ENCODE measurements at regions not wholly inside any gene's neighbourhood (a gene's known extent, or its start where the extent isn't known, plus 50 kb on each side); places are given as distances from the start of the nearest gene placed in this dataset.

- DNase-seq, result no peak
Measured at GRCh38 chr1:188240772-188241406, 1412.1 kb downstream of the PLA2G4A start.

GRCh38 chr1:188241629-188242028 lies 1412.9 kb downstream of the PLA2G4A start:
- DNase-seq, result no peak

DNA sequence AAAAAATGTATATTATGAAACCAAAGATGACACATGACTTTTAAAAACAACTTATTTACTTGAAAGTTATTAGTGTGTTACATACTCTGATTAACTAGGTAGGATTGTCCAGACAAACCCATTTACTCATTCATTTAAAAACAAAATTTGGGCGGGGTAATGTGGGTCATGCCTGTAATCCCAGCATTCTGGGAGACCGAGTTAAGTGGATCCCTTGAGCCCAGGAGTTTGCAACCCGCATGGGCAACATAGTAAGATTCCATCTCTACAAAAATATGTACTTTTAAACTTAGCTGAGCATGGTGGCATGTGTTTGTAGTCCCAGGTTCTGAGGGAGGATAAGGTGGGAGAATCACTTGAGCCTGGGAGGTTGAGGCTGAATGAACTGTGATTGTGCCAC lies 1414.7 kb downstream of the PLA2G4A start:
- no peak for DNase-seq

GRCh38 chr1:188244681-188245080 lies 1415.9 kb downstream of the PLA2G4A start:
- DNase-seq, result no peak

DNA sequence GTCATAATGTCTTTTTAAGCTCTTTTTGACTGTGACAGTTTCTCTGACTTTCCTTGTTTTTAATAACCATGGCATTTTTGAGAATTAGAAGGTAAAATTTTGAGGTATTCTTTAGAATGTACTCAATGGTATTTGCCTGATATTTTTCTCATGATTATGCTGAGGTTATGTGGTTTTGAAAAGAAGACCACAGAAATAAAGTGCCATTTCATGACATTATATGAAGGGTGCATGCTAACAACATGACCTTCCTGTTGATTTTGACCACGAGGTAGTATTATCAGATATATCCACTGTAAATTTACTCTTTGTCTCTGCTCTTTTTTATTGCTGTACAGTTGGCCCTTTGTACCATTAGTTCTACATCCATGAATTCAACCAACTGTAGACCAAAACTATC lies 1418.5 kb downstream of the PLA2G4A start:
- DNase-seq, result no peak

GRCh38 chr1:188249811-188250210 lies 1421.1 kb downstream of the PLA2G4A start:
- DNase-seq, result no peak

DNA sequence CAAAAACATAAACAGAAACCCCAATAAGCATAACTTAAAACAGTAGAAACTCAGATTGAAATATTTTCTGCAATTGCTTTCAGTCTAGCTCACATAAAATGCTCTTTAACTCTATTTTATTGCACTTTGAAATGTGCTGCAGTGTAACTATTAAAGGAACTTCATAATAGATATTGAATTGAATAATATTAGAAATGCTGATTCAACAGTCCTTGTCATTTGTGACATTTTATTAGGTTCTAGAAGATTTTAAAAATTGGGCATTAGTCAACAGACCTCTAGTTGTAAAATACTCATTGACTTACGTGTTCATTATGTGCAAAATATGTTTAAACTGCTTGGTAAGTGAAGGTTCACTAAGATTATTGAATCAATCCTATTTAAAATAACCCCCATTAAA lies 1422.3 kb downstream of the PLA2G4A start:
- no peak for DNase-seq

DNA sequence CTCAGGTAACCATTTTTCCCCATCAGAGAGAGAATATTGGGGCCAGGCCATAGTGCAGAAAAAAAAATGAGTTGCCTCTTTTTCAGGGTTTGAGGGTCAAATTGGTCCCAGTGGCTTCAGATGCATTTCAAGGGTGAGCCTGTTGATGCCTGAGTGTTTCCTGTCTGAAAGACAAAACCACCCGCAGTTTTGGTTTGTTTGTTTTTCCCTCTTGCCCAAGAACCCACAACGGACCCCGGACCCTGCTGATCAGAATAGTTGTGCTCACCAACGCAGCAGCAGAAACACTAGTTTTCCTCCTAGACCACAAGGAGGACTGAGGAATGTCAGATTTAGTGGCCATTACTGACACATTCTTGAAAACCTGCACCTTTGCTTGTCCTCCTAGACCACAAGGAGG lies 1433.1 kb downstream of the PLA2G4A start:
- DNase-seq, result no peak

DNA sequence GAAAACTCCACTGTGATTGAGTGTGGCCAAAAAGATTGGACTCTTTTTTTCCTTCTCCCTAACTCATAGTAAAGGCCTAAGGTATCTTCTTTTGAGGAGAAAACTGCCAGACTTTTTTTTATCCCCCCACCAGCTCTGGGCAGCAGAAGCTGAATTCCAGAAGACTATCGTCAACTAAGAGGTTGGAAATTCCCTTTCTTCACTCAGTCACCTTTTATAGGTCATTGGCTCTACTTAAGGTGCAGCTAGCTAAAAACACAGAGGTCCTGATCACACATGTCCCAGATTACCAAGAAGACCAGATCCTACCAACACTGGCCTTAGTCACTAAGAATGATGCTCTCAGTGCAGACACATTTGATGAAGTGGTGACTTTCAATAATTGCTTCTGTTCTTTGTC lies 1441.2 kb downstream of the PLA2G4A start:
- no peak for DNase-seq

GRCh38 chr1:188270497-188270896 lies 1441.7 kb downstream of the PLA2G4A start:
- DNase-seq, result no peak

GRCh38 chr1:188277771-188278170 lies 1449.0 kb downstream of the PLA2G4A start:
- no peak for DNase-seq

DNA sequence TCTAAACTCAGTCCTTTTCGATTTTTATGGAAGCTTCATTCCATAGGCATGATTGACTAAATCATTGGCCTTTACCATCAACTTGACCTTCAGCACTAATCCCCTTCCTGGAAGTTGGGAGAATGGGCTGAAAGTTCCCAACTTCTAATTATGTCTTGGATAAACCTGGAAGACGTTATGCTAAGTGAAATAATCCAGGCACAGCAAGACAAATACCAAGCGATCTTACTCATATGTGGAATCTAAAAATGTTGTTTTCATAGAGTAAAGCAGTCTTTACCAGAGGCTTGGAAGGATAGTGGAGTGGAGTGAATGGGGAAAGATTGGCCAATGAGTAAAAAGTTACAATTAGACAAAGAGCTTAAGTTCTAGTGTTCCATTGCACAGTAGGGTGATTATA lies 1453.2 kb downstream of the PLA2G4A start:
- no peak for DNase-seq

DNA sequence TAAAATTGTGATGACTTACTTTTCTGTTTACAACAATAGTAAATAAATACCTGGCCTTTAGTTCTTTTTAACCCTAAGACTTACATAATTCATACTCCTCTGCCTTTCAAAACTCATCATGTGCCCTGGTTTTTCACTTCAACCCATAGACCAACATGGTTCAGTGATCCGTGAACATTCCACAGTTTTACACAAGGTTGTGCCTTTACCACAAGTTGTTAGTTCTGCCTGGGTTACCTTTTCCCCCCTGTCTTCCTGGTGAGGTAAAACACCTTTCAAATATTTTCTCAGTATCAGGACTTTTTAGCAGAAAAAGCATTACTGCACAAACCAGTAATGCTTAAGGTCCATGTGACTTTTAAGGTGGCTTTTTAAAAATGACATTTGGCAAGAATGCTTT lies 1466.4 kb downstream of the PLA2G4A start:
- DNase-seq, result no peak

- no peak for DNase-seq
Measured at GRCh38 chr1:188302746-188303145, 1474.0 kb downstream of the PLA2G4A start.

DNA sequence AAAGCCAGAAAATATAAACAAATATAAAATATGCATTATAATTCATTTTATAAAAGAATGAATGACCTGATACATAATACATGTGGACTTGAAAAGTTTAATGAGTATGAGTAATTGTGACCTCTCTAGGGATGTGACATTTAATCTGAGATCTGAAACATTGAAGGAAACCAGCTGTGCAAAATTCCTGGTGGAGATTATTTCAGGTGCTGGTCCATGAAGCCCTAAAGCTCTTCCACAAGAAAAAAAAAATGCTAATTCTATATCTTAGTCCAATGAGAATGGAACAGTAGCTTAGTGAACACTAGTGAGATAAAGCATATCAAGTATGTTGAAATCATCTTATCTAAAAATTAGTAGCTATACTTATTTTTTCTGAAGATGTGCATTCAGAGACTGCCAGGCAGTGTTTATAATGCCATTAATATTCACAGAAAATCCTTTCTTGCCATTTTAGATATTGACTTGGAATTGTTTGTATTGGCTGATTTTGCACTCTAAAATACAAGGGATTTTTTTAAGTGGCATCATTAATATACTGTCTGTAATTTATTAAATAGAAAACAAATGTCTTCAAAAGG lies 1485.9 kb downstream of the PLA2G4A start:
- no peak for DNase-seq

DNA sequence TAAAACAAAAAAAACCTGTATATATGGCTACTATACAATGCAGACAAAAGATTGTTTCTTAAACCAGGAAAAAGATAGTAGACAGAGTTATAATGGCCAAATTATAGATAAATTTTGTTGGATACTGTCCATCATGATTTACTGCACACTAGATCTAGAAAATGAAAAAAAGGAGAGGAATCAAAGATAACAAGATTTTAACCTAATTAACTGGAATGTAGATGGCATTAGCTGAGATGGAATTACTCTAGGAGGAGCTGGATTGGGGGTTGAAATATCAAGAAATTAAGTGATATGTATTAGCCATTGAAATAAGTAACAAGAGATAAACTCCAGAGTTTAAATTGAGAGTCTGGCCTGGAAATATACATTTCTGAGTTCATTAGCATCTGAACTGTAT lies 1489.1 kb downstream of the PLA2G4A start:
- no peak for DNase-seq

DNA sequence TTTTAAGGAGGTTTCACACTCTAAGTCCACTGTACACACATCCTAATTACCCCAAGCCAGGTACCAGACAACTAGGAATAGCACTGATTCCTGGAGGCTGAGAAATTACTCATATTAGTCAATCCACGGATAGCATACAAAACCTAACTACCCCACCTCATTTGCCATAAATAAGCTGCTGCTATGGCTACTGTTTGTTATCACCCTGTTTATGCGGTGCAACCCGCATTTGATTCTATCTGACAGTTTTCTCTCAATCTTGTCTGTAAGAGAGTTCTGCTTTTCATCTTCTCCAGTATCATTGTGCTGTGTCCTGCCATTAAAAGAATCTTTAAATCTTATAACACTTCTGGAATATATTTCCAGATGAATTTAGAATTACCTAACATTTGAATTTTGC lies 1496.5 kb downstream of the PLA2G4A start:
- no peak for DNase-seq

DNA sequence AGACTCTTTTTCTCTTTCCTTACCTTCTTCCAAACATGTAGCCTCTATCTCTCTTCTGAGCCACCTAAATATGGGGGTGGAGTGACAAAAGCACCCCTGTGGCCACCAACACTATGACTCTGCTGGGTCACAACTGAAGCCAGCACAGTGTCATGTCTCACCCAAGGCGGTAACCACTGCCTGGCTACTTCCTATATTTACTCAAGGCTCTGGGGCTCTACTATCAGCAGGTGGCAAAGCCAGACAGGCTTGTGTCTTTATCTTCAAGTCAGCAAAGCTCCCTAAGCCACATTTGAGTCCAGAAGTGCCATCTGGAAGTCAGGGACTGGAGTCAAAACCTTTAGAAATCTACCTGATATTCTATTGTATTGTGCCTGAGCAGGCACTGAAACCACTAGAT lies 1515.2 kb downstream of the PLA2G4A start:
- DNase-seq, result no peak

DNA sequence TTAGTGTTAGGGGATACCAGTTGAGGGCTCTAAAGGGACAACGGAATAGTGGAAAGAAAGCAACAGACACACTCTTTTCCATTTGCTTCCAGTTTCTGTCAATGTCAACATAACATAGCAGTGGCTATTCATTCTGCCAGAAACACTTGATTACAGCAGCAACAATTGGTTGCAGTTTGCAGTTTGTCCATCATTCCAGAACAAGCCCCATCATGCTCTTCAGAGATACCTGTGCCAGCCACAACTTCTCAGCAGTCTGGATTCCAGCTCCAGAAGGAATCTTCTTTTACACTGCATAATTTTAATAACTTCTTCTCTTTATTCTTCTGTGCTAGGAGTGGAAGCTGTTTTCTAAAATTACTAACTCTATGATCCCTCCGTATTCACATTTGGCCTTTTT lies 1521.4 kb downstream of the PLA2G4A start:
- no peak for DNase-seq

- DNase-seq, result no peak
Measured at GRCh38 chr1:188355082-188355481, 1526.3 kb downstream of the PLA2G4A start.

- DNase-seq, result no peak
Measured at GRCh38 chr1:188355847-188356246, 1527.1 kb downstream of the PLA2G4A start.

DNA sequence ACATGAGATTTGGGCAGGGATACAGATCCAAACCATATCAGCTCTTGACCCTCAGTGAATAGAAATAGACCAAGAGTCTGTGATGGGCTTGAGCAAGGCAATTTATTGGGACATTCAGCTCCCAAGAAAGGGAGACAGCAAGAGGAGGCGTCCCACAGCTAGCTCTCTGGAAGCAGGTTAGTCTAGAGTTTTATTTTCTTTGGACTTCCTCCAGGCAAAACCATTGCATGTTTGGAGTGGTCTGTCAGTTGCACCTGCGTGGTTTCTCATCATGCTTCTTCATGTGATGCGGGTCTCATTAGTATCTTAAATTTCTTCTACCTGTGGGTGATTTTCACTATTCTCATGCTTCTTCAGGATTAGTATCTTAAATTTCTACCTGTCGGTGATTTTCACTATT lies 1530.6 kb downstream of the PLA2G4A start:
- no peak for DNase-seq

DNA sequence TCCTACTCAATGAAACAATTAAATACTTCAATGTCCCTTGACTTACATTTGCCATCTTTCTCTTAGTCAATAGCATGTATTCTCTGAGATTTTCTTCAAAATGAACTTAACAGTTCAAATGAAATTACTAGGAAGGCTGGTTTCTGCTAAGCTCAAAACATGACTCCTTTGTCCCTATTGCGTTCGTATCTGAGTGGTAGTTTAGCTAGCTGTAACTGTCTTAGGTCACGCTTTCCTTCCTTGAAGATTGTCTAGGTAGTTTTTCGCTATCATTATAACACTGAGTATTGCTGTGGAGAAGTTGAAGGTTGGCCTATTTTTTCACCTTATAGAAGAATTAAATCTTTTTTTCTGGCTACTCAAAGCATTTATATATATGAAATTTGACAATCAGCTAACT lies 1535.2 kb downstream of the PLA2G4A start:
- DNase-seq, result no peak

DNA sequence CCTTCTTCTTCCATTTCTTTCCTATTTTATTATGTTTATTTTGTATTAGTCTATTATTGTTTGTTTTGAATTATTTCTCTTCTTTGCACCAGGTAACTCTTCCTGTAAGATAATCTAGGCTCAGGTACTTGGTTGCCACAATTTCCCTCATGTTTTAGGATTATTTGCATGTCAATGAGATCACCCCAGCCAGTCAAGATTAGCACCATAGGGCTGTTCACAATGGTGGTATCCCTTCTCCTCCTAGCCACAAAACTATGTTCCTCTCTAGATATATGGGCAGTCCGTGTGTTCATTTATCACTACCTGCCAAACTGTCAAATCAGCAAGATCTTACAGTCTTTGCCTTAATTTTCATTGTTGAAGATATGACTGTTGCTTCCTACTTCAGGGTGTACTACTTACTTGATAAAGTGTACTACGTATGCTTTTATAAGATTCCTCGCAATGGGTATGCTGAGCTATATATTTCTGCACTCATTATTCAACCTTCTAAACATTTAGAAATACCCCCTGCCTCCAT lies 1536.2 kb downstream of the PLA2G4A start:
- no peak for DNase-seq

GRCh38 chr1:188365874-188366273 lies 1537.1 kb downstream of the PLA2G4A start:
- no peak for DNase-seq

Measured in stimulated activated CD4-positive, alpha-beta T cell treated with anti-CD3 and anti-CD28 coated beads, Interleukin-15, amount 100 ng/mL, for 24 hours (primary cell).